ENCODE measurements at regions not wholly inside any gene's neighbourhood (a gene's known extent, or its start where the extent isn't known, plus 50 kb on each side); places are given as distances from the start of the nearest gene placed in this dataset.
"Not testable (repeated sequence)": the region's sequence is repeated elsewhere in the genome, so short reads cannot be mapped to it uniquely, and the experiment has no call there.

DNA sequence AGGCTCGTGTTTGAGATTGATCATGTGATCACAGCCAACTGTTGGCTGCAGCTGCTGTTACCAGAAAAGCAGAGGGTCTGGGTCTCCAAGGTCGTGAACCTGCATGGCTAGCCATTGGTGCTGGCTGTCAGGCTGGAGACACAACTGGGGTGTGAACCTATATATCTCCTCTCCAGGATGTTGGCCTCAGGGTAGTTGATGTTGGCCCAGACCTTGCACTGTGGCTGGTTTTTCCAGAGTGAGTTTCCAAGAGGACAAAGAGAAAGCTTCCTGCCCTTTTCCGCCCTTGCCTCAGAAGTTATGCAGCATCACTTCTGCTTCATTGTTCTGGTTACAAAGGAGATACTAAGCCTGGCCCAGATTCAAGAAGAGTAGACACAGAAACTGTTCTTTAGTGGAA lies 607.8 kb upstream of the HS3ST1 start:
- no peak for DNase-seq

DNA sequence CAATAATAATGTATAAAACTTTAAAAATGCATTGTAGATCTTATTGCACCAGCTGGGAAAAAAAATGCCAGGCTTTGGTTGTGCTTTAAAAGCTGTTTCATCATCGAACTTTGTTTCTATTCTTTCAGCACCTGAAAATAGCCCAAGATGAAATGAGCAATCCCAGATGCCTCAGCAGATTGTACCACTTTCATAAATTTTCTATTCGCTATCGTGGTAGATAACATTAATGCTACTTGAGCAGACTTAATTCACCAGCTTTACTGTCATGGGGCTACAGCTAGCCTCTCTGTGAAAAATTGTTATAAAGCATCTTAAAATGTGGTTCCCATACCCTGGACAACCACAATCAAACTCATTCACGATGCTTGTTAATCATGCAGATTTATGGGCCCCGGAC lies 599.6 kb upstream of the HS3ST1 start:
- no peak for DNase-seq

DNA sequence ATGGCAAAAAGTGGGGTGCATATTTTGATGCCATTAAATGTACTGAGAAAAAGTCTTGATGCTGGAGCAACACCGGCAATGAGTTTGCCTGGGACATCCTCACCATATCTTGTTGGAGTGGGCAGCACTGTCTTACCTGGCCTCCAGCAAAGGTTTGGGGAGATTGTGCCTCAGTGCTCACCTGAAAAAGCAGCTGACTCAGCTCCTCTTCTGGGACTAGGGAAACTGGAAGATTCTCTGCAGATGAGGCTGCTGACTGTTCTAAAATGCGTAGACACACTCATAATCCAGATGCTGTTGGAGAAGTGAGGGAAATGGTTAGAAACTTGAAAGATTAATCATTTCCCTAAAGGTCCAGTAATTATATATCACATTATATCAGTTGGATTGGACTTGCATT lies 593.7 kb upstream of the HS3ST1 start:
- no peak for DNase-seq

DNA sequence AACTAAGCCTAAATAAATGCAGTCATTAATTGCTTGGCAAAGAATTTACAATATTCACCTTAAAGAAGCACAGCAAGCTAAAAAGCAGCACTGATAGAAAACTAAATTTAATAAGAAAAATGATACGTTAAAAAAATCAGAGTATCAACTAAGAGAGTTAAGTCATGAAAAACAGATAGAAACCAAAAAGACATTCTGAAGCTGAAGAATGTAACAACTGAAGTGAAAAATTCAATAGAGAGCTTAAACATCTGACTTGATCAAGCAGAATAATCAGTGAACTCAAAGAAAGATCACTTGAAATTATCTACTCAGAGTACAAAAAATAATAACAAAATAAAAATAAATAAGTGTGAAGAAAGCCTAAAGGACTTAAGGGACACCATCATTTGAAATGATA lies 588.0 kb upstream of the HS3ST1 start:
- no peak for DNase-seq

DNA sequence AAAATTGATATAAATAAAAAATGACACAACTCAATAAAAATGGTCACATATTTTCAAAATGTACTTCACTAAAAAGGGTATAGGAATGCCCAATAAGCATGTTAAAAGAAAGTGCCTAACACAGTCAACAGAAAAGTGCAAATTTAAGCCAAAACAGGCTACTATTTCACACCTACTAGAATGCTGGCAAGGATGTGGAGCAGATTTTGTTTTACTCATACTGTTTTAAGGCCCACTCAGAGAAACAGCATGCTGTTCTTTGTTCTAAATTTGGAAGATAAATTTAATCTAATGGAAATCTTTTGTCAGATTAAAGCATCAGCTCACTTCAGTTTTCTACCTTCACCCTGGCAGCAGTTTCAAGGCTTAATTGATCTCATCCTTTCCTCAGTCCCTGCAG lies 576.8 kb upstream of the HS3ST1 start:
- DNase-seq, result no peak

DNA sequence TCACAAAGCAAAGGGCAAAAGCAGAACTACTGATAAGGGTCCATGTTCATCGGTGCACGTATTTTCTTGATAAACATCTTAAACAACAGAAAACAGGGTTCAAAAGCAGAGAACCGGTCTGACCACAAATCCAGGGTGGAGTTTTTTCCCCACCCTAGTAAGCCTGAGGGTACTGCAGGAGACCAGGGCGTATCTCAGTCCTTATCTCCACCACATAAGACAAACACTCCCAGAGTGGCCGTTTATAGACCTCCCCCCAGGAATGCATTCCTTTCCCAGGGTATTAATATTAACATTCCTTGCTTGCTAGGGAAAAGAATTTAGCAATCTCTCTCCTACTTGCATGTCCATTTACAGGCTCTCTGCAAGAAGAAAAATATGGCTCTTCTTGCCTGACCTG lies 567.9 kb upstream of the HS3ST1 start:
- not testable (repeated sequence) for DNase-seq

DNA sequence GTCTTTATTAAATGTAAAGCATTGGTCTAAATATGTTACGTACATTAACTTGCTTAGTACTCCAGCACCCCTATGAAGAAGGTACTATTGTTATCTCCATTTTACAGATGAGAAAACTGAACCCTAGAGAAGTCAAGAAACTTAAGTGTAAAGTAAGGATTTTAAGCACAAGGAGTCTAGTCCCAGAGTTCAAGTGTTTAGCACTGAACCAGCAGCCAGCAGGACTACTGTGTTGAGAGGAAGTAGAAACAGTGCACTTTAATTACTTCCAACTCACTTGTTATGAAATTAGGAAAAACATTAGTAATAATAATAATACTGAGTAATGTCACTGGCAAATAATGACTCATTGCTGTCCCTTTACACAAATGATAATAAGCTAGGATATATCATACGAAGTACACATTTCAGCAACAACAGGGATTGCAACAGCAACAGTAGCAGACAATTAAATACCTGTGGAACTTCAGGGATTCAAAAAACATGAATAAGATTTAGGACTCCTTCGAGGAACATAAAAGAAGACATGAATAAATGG lies 548.1 kb upstream of the HS3ST1 start:
- DNase-seq, result no peak

DNA sequence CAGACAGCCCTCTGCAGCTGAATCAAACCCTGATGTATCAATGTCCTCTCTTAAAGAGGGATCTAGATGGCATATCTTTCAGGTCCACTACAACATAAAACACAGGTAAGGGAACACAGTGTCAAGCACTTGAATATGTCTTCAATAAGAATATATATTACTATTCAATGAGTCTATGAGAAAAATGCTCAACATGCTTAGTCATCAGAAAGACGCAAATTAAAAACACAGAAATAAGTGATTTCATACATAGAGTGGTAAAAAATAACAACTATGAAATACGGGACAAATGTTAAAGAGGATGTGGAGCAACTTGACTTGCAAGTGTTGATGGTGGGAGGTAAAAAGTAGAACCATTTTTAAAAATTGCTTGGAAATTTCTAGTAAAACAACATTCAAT lies 544.6 kb upstream of the HS3ST1 start:
- DNase-seq, result no peak

DNA sequence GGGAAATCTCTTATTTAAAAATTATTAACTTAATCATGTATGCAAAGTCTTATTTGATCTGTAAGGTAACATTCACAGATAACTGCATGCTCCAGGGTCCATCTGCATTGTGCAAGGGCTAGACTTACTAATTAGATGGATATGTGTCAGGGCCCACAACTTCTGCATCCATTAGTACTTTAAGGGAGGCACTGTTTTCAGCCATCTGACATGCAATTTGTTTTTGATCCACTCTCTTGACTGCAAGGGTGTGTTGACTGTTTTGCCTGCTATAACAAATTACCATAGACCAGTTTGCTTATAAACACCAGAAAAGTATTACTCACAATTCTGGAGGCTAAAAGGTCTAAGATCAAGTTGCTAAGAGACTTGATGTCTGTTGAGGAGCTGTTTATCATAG lies 542.1 kb upstream of the HS3ST1 start:
- no peak for DNase-seq

DNA sequence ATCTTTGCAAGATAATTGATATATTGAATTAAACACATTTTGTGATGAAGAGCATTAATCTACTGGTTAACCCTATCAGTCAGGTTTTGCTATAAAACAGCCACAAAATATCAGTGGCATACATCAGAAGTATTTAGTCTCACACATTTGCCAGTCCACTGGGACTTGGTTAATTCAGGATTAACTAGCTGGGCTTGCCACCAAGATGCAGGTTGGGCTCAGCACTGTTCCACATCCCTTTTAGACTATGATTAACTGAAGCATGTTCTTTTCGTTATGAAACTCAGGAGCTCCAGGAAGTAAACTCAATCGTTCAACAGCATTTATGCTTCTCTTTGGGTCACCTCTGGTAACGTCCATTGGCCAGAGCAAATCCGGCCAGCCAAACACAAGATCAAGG lies 538.1 kb upstream of the HS3ST1 start:
- no peak for DNase-seq

DNA sequence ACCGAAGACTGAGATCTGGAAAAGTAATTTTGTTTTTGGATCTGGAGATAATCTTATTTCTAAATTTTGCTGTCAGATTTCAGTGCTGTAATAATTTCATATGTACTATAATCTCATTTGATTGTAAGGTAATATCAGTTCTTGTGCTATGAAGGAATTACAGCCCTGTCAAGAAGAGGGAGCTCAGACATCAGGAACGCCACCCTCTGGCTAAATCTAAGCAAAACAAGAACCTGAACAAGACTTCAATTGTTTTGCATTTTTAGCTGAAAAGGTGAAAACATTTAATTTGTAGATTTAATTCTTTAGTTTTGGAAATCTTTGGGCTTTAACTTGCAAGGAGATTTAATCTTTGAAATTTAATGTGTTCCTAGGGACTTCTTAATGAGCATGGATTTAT lies 525.4 kb upstream of the HS3ST1 start:
- DNase-seq, result peak; percentile 24 to 41

DNA sequence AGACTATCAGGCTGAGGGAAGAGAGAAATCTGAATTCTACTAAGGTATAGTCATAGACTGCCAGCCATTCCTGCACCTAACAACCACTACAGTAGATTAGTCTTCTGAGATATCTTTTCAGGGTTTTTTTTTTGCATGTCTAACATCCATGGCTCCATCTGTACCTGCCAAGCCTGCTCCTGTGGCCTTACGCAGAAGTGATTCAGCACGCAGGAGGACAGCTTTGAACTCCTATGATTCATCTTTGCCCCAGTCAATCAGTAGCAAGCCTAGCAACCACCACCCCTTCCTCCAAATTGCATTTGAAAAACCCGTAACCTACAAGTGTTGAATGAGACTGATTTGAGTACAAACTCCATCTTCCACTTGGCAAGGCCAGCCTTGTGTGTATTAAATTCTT lies 520.7 kb upstream of the HS3ST1 start:
- DNase-seq, result no peak

DNA sequence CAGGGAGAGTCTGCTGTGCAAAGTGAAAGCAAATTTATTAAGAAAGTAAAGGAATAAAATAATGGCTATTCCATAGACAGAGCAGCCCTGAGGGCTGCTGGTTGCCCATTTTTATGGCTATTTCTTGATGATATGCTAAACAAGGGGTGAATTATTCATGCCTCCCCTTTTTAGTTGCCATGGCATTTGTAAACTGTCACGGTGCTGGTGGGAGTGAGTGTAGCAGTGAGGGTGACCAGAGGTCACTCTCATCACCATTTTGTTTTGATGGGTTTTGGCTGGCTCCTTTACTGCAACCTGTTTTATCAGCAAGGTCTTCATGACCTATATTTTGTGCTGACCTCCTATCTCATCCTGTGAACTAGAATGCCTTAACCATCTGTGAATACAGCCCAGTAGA lies 518.9 kb upstream of the HS3ST1 start:
- not testable (repeated sequence) for DNase-seq

DNA sequence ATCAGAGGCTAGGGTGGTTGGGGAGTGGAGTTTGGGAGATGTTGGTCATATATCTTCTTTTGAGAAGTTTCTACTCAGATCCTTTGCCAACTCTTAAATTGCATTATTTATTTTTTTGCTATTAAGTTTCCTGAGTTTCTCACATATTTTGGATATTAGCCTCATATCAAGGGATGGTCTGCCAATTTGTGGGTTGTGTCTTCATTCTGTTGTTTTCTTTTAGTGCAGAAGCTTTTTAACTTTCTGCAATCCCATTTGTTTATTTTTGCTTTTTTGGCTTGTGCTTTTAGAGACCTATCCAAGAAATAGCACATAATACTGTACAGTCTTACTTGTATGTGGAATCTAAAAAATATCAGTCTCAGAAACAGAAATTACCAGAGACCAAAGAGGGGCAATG lies 509.2 kb upstream of the HS3ST1 start:
- no peak for DNase-seq

DNA sequence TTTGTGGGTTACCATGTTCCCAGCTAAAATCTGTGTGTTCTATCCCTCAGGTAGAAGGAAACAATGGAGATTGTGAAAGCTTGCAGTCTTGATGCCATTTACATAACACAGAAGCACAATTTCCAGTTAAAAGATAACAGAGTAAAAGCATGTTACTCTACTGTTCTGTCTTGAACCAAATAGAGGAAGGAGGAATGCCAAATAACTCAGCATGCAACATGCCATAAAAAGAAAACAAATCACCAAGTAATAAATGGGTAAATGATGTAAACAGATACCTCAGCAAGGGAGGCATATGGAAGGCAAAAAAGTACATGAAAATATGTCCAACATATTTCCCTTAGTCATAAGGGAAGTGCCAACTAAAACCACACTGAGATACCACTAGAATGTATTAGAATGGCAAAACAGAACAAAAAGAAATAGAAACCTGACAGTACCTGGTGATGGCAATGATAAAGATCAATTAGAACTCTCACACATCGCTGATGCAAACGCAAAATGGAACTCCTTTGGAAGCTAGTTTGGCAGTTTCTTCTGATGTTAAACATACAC lies 502.6 kb upstream of the HS3ST1 start:
- no peak for DNase-seq

DNA sequence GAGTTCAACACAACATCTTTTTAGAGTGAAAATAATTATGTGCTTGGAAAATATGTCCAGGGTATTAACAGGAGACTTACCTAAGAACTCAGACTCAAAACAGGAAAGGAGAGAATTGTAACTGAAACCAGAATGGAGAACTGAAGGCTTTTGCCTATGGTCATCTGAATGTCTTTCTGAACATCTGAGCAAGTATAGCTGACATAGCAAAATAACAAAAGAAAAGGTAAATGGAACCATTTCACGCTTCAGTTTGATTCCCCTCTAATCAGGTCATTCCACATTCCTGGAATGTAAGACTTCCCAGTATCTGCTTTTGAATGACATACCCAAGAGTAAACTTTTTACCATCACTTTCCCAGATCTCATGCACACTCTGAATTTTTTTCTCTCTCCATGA lies 500.4 kb upstream of the HS3ST1 start:
- no peak for DNase-seq

DNA sequence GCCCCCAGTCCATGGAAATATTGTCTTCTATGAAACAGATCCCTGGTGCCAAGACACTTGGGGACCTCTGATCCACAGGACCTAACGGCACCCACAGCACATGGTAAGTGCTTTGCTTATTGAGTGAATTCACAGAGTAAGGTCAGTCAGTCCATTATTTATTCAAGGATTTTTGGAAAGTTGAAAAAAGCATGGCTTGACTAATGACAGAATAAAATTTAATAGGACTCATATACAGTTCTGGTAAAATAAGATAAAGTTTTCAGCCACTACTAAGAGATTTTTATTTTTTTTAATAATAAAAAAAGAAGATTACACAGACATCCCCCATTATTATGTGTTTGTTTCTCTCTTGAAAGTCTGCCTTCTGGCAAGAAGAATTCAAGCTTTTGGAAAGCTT lies 490.6 kb upstream of the HS3ST1 start:
- DNase-seq, result no peak

DNA sequence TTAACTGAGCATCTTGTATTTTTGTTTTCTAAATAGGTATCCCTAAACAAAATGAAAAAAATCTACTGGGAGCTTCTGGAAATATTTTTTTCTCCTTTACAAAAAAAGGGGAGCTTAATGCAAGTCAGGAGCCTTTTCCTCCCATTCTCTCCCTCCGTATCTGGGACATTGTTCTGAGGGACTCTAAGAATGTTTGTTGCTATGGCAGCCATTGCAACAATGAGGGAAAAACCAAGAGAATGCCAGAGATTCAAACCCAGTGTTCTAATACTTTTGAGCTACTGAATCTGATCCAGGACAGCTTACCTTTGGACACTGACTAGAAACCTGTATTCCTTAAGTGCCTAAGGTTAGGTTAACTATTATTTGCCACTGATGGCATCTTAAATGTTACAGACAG lies 485.7 kb upstream of the HS3ST1 start:
- no peak for DNase-seq

DNA sequence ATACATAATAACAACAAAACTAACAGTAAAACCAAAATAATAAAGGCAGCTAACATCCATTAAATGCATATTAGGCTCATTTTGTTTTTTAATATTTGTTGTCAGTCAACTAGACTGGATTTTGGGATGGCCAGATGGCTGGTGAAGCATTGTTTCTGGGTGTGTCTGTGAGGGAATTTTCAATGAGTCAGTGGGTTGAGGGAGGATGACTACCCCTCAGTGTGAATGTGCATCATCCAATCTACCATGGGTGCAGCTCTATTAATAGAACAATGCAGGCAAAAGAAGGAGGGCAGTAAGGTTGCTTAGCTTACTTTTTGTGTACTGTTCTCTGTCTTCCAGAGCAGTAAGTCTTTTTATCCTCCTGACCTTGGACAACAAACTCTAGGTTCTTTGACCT lies 484.2 kb upstream of the HS3ST1 start:
- no peak for DNase-seq

DNA sequence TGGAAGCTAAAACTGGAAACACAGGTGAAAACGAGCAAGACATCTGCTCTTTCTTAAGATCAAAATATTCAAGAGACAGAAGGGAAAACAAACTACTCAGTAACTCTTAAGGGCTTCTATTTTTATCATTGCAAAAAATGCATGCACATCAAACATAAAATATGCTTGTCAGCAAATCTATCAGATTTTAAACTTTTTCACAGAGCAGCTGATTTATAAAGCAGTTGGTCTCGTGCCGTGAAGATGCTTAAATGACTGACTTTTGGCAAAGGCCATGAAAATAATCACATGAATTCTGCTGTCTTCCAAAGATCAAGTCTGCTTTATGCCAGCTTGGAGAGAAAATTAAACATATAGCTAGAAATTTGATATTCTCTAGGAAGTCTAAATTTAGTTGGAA lies 482.1 kb upstream of the HS3ST1 start:
- DNase-seq, result no peak

DNA sequence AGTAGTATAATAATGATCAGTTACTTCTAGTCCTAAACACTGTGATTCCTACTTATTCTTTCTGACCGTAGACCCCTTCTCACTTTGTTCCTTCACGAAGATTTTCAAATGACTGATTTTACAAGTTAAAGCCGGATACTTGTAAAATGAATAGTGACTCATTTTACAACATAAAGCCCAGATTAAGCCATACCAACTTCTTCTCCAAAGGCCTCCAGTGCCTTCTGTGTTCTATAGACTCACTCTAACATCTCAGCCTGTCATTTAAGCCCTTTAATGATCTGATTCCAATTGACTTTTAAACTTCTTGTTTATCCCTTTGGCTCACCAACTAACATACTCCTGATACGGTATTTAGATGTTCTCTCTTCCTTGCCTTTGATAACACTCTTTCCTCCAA lies 480.0 kb upstream of the HS3ST1 start:
- no peak for DNase-seq

DNA sequence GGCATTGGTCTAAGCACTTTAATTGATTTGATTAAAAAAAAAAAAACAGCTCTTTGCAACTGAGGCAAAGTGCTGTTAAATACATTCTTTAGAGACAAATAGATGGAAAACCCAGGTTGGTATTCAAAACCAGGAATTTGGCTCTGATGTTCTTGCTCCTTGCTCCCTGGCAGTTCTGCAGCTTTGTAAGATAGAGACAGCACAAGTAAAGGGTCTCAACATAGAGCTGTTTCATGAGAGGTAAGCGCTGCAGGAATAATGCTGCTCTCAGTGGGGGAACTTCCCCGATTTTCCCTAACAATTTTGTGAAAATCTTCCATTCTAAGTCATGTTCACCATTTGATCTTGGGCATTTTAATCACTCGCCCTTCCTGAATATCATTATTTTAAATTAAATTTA lies 479.5 kb upstream of the HS3ST1 start:
- DNase-seq, result no peak

DNA sequence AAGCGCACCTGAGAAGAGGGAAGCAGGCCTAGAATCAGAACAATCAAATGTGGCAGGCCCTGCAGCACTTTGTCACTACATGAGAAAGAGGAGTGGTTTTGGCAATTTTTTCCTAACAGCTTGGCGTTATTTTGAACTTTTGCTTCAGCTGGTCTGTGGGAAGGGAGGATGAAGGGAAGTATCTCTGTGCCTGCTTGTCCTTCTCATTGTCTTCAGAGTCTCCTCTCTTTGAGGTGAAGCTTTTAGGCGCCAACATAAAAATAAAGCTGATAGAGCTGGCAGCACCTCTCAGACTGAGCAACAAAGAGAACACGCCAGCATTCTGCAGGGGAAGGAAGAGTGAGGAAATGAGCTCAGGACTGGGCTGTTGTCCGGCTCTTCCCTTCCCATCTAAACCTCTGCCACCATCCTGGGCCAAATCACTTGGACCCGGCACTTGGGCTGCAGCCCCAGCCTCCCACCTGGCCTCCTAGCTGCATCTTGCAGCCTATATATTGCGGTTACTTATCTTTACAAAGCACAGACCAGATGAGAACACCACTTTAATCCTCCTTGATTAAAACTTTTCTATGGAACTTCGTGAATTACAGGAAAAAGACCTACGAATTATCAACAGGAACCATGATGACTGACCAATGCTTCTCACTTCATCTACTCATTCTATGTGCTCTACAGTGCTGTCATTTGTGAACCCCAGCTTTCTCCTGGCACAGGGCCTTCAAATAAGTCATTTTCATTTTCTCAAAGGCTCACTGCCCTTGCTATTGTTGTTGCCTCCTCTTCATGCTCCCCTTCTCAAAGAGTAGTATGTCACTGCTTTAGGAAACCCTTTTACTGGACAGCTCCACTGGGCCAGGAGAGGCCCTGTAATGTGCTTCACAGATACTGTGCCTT lies 476.4 kb upstream of the HS3ST1 start:
- DNase-seq, result no peak

DNA sequence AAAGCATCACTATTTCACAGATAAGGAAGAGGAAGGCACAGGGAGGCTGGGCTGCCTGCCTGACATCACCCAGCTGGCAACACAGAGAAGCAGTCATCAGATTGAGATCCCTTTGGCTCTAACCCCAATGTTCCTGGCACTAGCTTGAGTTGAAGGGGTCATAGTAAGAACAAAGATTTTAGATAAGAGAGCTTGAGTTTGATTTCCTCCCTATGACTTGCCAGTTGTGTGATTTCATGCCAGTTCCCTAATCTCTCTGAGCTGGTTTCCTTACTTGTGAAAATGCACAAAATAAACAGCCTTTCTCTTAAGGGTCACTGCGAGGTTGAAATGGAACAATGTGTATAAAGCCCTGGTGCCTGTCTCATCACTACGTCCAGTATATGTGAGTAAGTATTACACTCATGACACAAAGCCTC lies 475.4 kb upstream of the HS3ST1 start:
- DNase-seq, result no peak

DNA sequence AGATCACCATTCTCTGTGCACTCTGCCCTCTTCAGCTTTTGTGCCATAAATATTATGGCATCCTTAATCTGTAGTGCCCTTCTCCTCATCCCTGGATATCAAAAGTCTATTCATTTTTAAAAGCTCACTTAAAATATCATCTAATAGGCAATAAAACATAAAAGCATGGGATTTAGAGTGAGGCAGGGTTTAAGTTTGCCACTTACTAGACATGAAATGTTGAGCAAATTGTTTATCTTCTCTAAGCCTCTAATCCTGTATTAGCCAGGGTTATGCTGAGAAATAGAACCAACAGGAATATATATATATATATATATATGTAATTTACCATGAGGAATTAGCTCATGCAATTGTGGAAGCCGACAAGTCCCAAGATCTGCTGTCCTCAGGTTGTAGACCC lies 472.4 kb upstream of the HS3ST1 start:
- no peak for DNase-seq
